ENCODE measurements at regions not wholly inside any gene's neighbourhood (a gene's known extent, or its start where the extent isn't known, plus 50 kb on each side); places are given as distances from the start of the nearest gene placed in this dataset.

DNA sequence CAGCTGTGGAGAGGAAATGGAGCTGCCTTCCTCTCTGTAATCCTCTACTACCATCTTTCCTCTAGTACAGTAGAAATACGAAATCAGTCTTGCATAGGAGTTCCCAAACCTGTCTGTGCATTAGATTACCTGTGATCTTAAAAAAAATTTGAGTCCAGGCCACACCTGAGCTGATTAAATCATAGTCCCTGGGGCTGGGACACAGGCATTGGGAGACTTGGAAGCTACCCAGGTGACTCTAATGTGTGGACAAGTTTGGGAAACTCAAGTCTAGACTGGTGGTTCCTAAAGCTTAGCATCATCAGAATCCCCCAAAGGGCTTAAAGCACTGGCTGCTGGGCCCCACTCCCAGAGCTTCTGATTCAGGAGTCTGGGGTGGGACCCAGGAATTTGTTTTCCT, 152.7 kb upstream of the GLI3 start:
- TF ChIP-seq CTCF (IDR thresholded peaks at IDR 0.05; ENCODE audit: low read depth, low read length): no peak
- no peak for TF ChIP-seq EZH2phosphoT487 (IDR thresholded peaks at IDR 0.05; ENCODE audit: low read depth)
